HG02588 (cell line): ENCODE measurements at regions not wholly inside any gene's neighbourhood (a gene's known extent, or its start where the extent isn't known, plus 50 kb on each side); places are given as distances from the start of the nearest gene placed in this dataset.
"Not testable (repeated sequence)": the region's sequence is repeated elsewhere in the genome, so short reads cannot be mapped to it uniquely, and the experiment has no call there.

Source experiments
- ATAC-seq: cut with Tn5 transposase; IDR thresholded peaks from one replicate; pipeline ENCODE4 v1.9.1; 2021; ENCODE audit warnings: mild to moderate bottlenecking, moderate library complexity; ENCODE audit not compliant: unreplicated experiment

DNA sequence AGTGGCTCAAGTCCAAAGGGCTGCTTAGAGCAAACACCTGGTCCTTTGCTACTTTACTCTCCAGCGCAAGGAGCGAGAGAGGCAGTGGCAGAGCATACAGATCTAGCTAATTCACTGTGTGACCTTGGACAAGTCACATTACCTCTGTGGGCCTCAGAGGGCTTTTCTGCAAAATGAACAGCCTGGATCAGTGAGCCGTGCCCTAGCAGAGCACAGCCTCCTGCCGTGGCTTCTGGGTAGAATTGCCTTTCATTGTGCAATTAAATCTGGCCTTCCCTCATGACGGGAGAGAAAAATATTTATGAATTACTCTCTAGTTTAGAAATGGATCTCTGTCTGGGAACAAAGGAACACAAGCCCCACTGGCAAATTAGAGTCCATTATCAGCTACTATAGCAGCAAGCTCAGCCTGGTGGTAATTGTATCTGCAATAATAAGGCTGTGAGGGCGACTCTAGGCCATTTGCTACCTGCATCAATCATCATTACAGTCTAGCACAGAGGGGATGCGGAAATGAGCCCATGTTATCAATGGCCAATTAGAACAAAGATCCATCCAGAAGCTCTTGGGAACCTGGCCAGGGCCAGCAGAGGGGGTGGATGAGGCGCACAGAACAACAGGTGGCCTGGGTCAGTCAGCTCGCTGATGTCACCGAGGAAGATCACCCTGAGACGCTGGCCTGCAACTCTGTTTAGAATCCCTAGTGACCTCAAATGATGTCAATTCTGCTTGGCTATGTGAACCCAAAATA lies 114.2 kb upstream of the LY86 start:
- ATAC-seq: no peak

DNA sequence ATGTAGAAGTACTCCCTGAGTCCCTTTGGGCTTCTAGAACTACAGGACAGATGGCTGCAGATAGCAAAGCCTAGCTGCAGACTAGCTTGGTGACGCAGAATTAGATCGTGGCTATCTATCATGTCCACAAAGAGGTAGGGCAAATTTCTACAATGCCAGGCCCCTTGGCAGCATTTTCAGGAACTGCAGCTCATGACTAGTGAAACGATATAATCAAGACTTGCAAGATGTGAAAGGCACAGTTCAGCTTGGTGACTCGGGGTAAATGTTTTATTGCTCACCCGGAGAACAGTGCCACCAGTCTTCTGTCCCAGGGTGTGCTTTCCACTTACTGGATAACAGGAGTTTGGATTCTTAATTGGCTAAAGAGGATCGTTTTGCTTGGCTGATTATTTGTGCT lies 108.7 kb upstream of the LY86 start:
- ATAC-seq: no peak

DNA sequence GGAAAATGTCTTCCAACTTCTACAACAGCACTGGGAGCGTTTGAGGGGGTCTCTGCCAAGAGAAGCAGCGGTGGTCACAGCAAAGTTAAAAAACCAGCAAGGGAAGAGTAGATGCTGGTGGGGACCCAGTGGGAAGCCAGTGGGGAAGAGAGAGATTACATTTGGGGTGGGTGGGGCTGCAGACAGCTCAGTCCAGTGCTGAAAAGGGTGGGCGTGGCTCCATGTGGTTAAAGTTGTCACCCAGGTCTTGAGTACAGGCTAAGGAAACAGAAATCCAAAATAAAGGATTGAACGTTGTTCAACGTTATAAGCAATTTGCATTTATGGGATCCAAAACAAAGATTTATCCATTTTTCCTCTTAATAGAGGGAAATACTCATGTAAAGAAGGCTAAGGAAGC lies 106.3 kb upstream of the LY86 start:
- no peak for ATAC-seq

DNA sequence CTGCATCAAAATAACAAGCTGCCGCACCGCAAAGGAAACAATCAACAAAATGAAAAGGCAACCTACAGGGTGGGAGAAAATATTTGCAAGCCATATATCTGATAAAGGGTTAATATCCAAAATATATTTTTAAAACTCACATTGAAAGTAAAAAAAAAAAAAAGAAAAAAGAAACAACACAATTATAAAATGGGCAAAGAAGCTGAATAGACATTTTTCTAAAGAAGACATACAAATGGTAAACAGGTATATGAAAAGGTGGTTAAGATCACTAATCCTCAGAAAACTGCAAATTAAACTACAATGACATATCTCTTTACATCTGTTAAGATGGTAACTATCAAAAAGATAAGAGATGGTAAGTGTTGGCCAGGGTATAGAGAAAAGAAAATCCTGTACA lies 105.4 kb upstream of the LY86 start:
- ATAC-seq: no peak

GRCh38 chr6:6483733-6484132 lies 104.8 kb upstream of the LY86 start:
- ATAC-seq: no peak

- no peak for ATAC-seq
Observed at GRCh38 chr6:6484681-6485080, 103.8 kb upstream of the LY86 start.

- no peak for ATAC-seq
Observed at GRCh38 chr6:6486595-6486994, 101.9 kb upstream of the LY86 start.

DNA sequence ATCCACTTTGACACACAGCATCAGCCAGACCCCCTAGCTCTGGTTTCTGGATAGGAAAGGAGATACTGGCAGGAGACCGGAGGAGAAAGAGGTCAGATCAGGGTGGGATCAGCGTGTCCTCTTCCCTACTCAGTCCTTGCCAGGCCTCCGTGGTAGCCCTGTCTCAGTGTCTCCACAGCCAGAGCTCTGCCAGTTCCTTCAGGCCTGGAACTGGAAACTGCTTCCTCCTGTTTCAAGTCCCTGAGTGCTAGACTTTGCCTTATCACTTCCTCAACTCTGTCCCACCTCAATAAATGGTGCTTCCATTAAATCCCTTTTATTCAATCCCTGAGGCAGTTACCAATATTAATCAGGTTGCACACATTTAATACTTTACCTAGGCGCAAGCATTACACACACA lies 96.8 kb upstream of the LY86 start:
- no peak for ATAC-seq

GRCh38 chr6:6492675-6493074 lies 95.8 kb upstream of the LY86 start:
- no peak for ATAC-seq

- not testable (repeated sequence) for ATAC-seq
Observed at GRCh38 chr6:6494139-6494538, 94.4 kb upstream of the LY86 start.

DNA sequence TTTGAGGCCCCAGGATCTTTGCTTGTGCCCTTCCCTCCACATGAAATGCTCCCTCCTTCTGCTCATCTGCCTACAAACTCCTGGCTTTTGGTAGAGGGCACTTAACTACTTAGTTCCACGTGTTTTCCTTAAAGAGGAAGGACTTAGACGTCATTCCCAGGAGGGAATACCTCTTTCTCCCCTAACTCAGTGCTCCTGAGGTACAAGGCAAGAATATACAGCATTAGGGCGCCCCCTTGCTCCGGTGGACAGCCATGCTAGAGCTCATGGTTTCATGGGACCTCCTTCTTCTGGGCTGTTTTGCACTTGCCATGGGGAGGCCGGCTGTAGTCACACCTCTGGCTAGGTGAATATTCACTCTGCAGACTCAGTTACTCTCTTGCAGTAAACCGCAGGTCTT lies 93.8 kb upstream of the LY86 start:
- peak; percentile 59 for ATAC-seq

DNA sequence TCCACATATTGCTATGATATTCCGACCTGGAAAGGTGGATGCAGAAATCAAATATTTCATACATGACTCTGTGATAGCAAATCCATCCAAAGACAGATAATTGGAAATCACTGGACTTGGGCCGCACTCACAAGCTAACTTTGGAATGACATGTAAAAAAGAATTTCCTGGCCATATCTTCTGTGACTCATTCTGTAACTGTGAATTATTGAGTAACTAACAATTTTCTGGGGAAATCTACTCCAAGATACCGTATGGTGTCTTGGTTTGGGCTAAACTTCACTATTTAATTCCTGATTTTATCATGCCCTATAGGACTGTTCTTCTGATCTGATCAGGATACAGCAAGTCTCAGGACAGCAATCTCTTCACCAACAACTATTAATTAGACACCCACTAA lies 92.7 kb upstream of the LY86 start:
- no peak for ATAC-seq

GRCh38 chr6:6497541-6497940 lies 91.0 kb upstream of the LY86 start:
- ATAC-seq: no peak

DNA sequence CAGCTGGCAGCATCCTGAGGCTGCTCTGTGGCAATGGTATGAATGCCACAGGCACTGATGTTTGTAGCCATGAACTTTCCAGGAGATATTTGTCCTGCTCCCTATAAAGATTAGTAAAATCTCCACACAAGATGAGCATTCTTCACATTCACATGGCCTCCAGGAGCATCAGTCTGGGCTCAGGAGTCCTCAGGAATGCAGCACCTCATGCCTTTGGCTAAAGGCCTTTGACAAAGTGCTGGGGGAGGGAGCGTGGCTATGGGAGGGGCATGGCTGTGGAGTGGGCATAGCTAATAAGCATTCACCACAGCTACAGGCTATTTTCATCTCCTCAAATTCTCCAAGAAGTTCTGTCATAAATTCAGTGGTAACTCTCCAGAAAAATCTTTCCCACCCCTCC lies 90.5 kb upstream of the LY86 start:
- no peak for ATAC-seq

DNA sequence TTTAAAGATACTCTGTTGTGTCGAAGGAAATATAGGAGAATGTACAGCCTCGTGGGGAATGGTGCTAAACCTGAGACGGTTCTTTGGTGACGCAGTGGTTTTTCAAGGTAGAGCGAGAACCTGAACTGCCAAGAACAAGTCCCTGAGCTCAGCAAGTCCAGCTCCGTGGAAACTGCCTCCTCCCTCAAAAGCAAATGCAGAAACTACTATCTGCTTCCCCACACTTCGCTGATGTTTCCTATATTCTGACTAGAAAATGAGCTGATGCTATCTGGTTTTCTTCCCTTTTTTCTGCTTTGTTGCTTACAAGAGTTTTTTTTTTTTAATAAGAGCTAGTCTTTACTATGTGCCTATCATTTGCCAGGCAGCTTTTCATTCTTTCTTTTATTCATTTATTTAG lies 85.3 kb upstream of the LY86 start:
- no peak for ATAC-seq

DNA sequence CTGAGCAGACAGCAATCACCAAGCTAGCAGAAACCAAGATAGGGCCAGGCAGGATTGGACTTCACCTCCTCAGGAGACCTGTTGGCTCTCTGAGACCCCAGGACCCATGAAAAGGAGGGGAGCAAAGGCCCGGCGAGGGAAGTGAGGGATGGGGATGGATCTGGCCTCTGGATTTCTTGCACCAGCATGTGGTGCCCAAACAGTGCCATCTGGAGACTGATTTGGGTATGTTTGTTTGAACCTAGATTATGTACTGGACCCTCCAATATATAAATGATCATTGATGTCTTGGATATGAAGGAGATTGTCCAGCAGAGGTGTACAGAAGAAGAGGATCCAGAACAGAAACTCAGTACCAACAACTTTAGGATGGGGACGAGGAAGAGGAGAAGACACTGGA lies 83.4 kb upstream of the LY86 start:
- no peak for ATAC-seq

GRCh38 chr6:6508643-6509042 lies 79.9 kb upstream of the LY86 start:
- ATAC-seq: no peak

DNA sequence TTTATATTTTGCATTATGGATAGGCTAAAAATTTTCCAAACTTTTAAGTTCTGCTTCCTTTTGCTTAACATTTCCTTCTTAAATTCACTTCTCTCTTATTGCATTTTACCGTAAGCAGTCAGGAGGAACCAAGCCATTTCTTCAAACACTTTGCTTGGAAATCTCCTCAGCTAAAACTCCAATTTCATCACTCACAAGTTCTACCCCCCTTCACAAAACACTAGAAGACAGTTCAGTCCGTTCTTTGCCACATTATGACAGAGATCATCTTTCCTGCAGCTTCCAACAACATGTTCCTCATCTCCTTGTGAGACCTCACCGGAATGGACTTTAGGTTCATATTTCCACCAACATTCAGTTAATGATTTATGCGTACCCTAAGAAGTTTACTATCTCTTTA lies 79.2 kb upstream of the LY86 start:
- no peak for ATAC-seq

- no peak for ATAC-seq
Observed at GRCh38 chr6:6512711-6513110, 75.8 kb upstream of the LY86 start.

GRCh38 chr6:6515691-6516607 lies 72.6 kb upstream of the LY86 start:
- peak; percentile 56 for ATAC-seq

DNA sequence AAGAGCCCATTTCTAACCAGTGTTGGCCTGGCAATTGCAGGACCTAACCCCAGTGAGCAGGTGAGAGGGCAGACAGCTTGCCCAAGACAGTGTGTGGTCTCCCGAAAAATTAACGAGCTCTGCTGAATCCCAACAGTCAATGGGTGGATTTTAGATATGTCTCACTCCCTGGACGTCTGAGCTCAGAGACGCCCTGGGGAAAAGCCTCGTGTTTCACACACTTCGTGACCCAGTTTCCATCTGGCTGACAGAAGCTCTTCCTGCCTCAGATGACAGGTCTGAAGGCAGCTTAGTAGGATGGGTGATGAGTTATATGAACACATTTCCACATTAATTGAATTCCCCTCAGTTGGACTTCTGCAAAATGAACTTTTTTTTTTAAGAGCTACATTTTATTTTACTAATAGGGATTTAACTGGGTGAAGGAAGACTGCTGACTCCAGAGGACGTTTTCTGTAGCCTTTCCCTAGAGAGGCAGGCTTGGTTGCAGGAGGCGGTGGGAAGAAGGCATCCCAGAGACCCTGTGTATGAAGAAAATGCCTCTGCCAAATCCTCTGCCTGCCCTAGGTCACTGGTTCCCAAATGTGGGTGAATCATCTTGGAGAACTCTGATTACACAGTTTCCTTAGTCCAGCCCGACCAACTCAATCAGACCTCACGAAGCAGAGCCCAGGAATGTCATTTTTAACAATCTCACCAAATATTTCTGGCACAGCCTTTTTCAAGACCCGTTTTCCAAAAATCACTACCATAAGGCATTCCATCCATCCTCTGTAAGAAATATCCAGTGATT lies 71.7 kb upstream of the LY86 start:
- ATAC-seq: no peak
